HCT116 (cell line): ENCODE measurements at regions not wholly inside any gene's neighbourhood (a gene's known extent, or its start where the extent isn't known, plus 50 kb on each side); places are given as distances from the start of the nearest gene placed in this dataset.

ENCODE experiments used
- ATAC-seq: fragments of 200-7000 bp; cut with Tn5 transposase; 2 replicates; pipeline ENCODE4 v1.9.1; 2020; ENCODE audit warnings: mild to moderate bottlenecking, moderate library complexity
- BruUV-seq: library from RNA; stranded (reverse); fragments of 400-500 nt; replicated peaks from 2 replicates; lab custom pipeline; 2021; lab: Mats Ljungman, UMichigan
- CTCF ChIA-PET: fragments of 300-600 bp; sonication (Branson Sonifier 250); formaldehyde crosslinking; loops from one replicate; lab custom pipeline; 2021; ENCODE audit warnings: antibody characterized with exemption; lab: Charles Lee
- POLR2A ChIA-PET: fragments of 300-600, 350-600 bp; sonication (Branson Sonifier 250); formaldehyde crosslinking; loops from one replicate; lab custom pipeline; 2021; ENCODE audit warnings: antibody characterized with exemption; lab: Charles Lee
- RAD21 ChIA-PET, 2 experiments: fragments of 300-600 bp; sonication (Branson Sonifier 250); formaldehyde crosslinking; loops; one replicate each; lab custom pipeline; 2023; ENCODE audit warnings: low total read pairs in 2 of 2; ENCODE audit not compliant: uncharacterized antibody in 2 of 2, unreplicated experiment in 2 of 2, low non-redundant PET in 1 of 2; lab: Charles Lee
- DNase-seq: peaks from one replicate; pipeline ENCODE4 v3.0.0-alpha.2; 2010; ENCODE audit warnings: low read depth, low spot score
- H2AFZ ChIP-seq: fragments of 200-600 bp; shearing (Covaris generic), sonication (generic); 2 replicates; pipeline ENCODE4 v1.6.1; 2017; ENCODE audit warnings: low read depth, mixed run types, mixed read lengths, antibody characterized with exemption, low read length; ENCODE audit not compliant: poor library complexity, severe bottlenecking
- H3K27ac ChIP-seq: 2 replicates; pipeline ENCODE4 v1.5.1; 2012; ENCODE audit warnings: low read depth, low read length
- H3K27me3 ChIP-seq: fragments of 200-600 bp; sonication (generic); 2 replicates; pipeline ENCODE4 v1.6.1; 2016; ENCODE audit warnings: mixed run types, low read length, mixed read lengths; ENCODE audit not compliant: insufficient read depth
- H3K36me3 ChIP-seq, 2 experiments: fragments of 200-500 bp in 1 of 2; fragments of 200-600 bp in 1 of 2; sonication (Bioruptor generic) in 1 of 2; sonication (generic) in 1 of 2; 2 replicates each; pipeline versions ENCODE4 v1.5.1 to v1.6.1; 2014 to 2016; ENCODE audit warnings: low read length in 2 of 2, inconsistent platforms in 1 of 2, mixed read lengths in 1 of 2, mixed run types in 1 of 2; ENCODE audit not compliant: insufficient read depth in 2 of 2, control insufficient read depth in 1 of 2
- H3K4me1 ChIP-seq, 2 experiments: fragments of 200-600 bp in 1 of 2; sonication (generic) in 1 of 2; 2 replicates each; pipeline versions ENCODE4 v1.5.1 to v1.6.1; 2012 to 2017; ENCODE audit warnings: low read length in 2 of 2, inconsistent platforms in 1 of 2, mild to moderate bottlenecking in 1 of 2, mixed read lengths in 1 of 2, mixed run types in 1 of 2, moderate library complexity in 1 of 2; ENCODE audit not compliant: insufficient read depth in 2 of 2, control insufficient read depth in 1 of 2
- H3K4me2 ChIP-seq: fragments of 200-600 bp; sonication (generic); 2 replicates; pipeline ENCODE4 v1.6.1; 2017; ENCODE audit warnings: mixed run types, low read length, mixed read lengths
- H3K4me3 ChIP-seq, 2 experiments: fragments of 200-600 bp in 1 of 2; sonication (generic) in 1 of 2; replicated peaks in 1 of 2; 2 replicates each; pipeline ENCODE4 v1.5.1; 2011 to 2016; ENCODE audit warnings: low read length in 2 of 2, control low read depth in 1 of 2, low read depth in 1 of 2, mild to moderate bottlenecking in 1 of 2, mixed read lengths in 1 of 2, mixed run types in 1 of 2
- H3K79me2 ChIP-seq: fragments of 200-600 bp; sonication (generic); 2 replicates; pipeline ENCODE4 v1.6.1; 2017; ENCODE audit warnings: mild to moderate bottlenecking, mixed run types, low read length, moderate library complexity, mixed read lengths; ENCODE audit not compliant: insufficient read depth
- H3K9ac ChIP-seq: fragments of 200-600 bp; sonication (generic); 2 replicates; pipeline ENCODE4 v1.6.1; 2016; ENCODE audit warnings: low read length, mixed read lengths
- H3K9me2 ChIP-seq: fragments of 200-600 bp; sonication (generic), shearing (Covaris generic); 2 replicates; pipeline ENCODE4 v1.6.1; 2017; ENCODE audit warnings: mixed run types, mild to moderate bottlenecking, moderate library complexity; ENCODE audit not compliant: insufficient read depth
- H3K9me3 ChIP-seq, 2 experiments: fragments of 200-500 bp in 1 of 2; fragments of 200-600 bp in 1 of 2; sonication (Bioruptor generic) in 1 of 2; sonication (generic) in 1 of 2; 2 replicates each; pipeline ENCODE4 v1.6.1; 2014 to 2017; ENCODE audit warnings: low read length in 2 of 2, mixed read lengths in 2 of 2, inconsistent platforms in 1 of 2, low read depth in 1 of 2, mild to moderate bottlenecking in 1 of 2, mixed run types in 1 of 2, moderate library complexity in 1 of 2; ENCODE audit not compliant: control insufficient read depth in 1 of 2, insufficient read depth in 1 of 2
- H4K20me1 ChIP-seq: fragments of 200-600 bp; sonication (generic), shearing (Covaris generic); 2 replicates; pipeline ENCODE4 v1.6.1; 2017; ENCODE audit warnings: mixed run types, mild to moderate bottlenecking, moderate library complexity; ENCODE audit not compliant: insufficient read depth
- ATF3 ChIP-seq: IDR thresholded peaks from 2 replicates; pipeline ENCODE4 v1.6.1; 2012
- CBX3 ChIP-seq: IDR thresholded peaks from 2 replicates; pipeline ENCODE4 v1.6.1; 2012; ENCODE audit warnings: low read depth
- ELF1 ChIP-seq: IDR thresholded peaks from 2 replicates; pipeline ENCODE4 v1.6.1; 2012; ENCODE audit warnings: low read depth, borderline replicate concordance
- EZH2 ChIP-seq: fragments of 200-600 bp; sonication (generic); IDR thresholded peaks from 2 replicates; pipeline ENCODE4 v1.6.1; 2017; ENCODE audit warnings: antibody characterized with exemption, mixed run types
- FOSL1 ChIP-seq: IDR thresholded peaks from 2 replicates; pipeline ENCODE4 v1.6.1; 2012; ENCODE audit warnings: low read depth
- JUND ChIP-seq: IDR thresholded peaks from 2 replicates; pipeline ENCODE4 v1.6.1; 2012
- MAX ChIP-seq: IDR thresholded peaks from 2 replicates; pipeline ENCODE4 v1.6.1; 2012
- POLR2A ChIP-seq: IDR thresholded peaks from 2 replicates; pipeline ENCODE4 v1.7.0; 2011; ENCODE audit warnings: borderline replicate concordance; ENCODE audit not compliant: insufficient read depth, insufficient read length; ENCODE audit errors: extremely low read depth
- REST ChIP-seq: IDR thresholded peaks from 2 replicates; pipeline ENCODE4 v1.6.1; 2012; ENCODE audit warnings: low read depth
- SIN3A ChIP-seq: IDR thresholded peaks from 2 replicates; pipeline ENCODE4 v1.6.1; 2012; ENCODE audit warnings: low read depth
- SP1 ChIP-seq: IDR thresholded peaks from 2 replicates; pipeline ENCODE4 v1.6.1; 2012; ENCODE audit warnings: low read depth
- YY1 ChIP-seq: IDR thresholded peaks from 2 replicates; pipeline ENCODE4 v1.6.1; 2011; ENCODE audit warnings: low read length, low read depth, moderate library complexity, mild to moderate bottlenecking; ENCODE audit not compliant: insufficient replicate concordance; ENCODE audit errors: extremely low read depth
- ZBTB33 ChIP-seq: IDR thresholded peaks from 2 replicates; pipeline ENCODE4 v1.6.1; 2011; ENCODE audit warnings: mild to moderate bottlenecking, low read length, moderate library complexity; ENCODE audit not compliant: insufficient replicate concordance; ENCODE audit errors: extremely low read depth
- ZFX ChIP-seq: fragments of 450-650 bp; IDR thresholded peaks from 2 replicates; pipeline ENCODE4 v1.6.1; 2017
- ZNF274 ChIP-seq: fragments of 200-500 bp; sonication (Bioruptor generic); IDR thresholded peaks from 2 replicates; pipeline ENCODE4 v1.6.1; 2014; ENCODE audit warnings: mild to moderate bottlenecking, low read depth, low read length, inconsistent platforms
- intact Hi-C: fragments of 100-400 bp; cut with micrococcal nuclease; formaldehyde crosslinking; loops from 2 replicates; pipeline ENCODE4 v1.10.0; 2022

GRCh38 chr6:167769408-167770190 is 57.1 kb upstream of the AFDN start:
- H3K9ac ChIP-seq: no peak overlapping the region
- RAD21 ChIA-PET: no interaction called here
- no TSS peak for BruUV-seq
- H3K36me3 ChIP-seq: no peaks in the 10 kb centered on the region
- H2AFZ ChIP-seq: no peak overlapping the region
- H3K4me1 ChIP-seq: no peaks in the 10 kb centered on the region
- no peak overlapping the region for H3K4me2 ChIP-seq
- H3K27ac ChIP-seq: no peak overlapping the region
- CTCF ChIA-PET: no interaction called here
- H4K20me1 ChIP-seq: no peaks in the 10 kb centered on the region
- POLR2A ChIA-PET: no interaction called here
- TF ChIP-seq REST: no peak
- no peak for TF ChIP-seq ZFX
- no peak for TF ChIP-seq ATF3
- no peak for TF ChIP-seq SP1
- TF ChIP-seq CBX3: no peak
- no peak for TF ChIP-seq EZH2
- no peak for TF ChIP-seq ZBTB33
- TF ChIP-seq POLR2A: no peak
- TF ChIP-seq YY1: no peak
- TF ChIP-seq ZNF274: no peak
- no peak for TF ChIP-seq SIN3A
- no peak for TF ChIP-seq JUND
- no peak for TF ChIP-seq FOSL1
- TF ChIP-seq MAX: no peak
- TF ChIP-seq ELF1: no peak
- ATAC-seq (no peak), DNase-seq (no peak)
- H3K79me2 ChIP-seq: no peaks in the 10 kb centered on the region
- no peak overlapping the region for H3K4me3 ChIP-seq
- intact Hi-C loops: no loop called here
- H3K27me3 ChIP-seq: no peaks in the 10 kb centered on the region; the same call in none of the 2 replicates
- no peaks in the 10 kb centered on the region for H3K9me3 ChIP-seq
- no peaks in the 10 kb centered on the region for H3K9me2 ChIP-seq
